Mucosa of descending colon (tissue), 3 donors: ENCODE measurements at regions not wholly inside any gene's neighbourhood (a gene's known extent, or its start where the extent isn't known, plus 50 kb on each side); places are given as distances from the start of the nearest gene placed in this dataset.

Source experiments
- ATAC-seq: fragments of 200-7000 bp; cut with Tn5 transposase; one replicate; pipeline ENCODE4 v1.9.1; 2020; ENCODE audit warnings: mild to moderate bottlenecking, moderate library complexity
- DNase-seq, 3 donors: peaks; one replicate each; pipeline ENCODE4 v3.0.0-alpha.2; 2020
- H3K36me3 ChIP-seq: fragments of 200-600 bp; one replicate; pipeline ENCODE4 v1.8.0; 2021; ENCODE audit warnings: low read depth, mild to moderate bottlenecking
- H3K4me1 ChIP-seq: fragments of 200-600 bp; one replicate; pipeline ENCODE4 v1.8.0; 2021; ENCODE audit warnings: low read depth, mild to moderate bottlenecking
- H3K4me3 ChIP-seq: fragments of 200-600 bp; one replicate; pipeline ENCODE4 v1.8.0; 2021; ENCODE audit warnings: mild to moderate bottlenecking
- H3K9me3 ChIP-seq: fragments of 200-600 bp; one replicate; pipeline ENCODE4 v1.8.0; 2021; ENCODE audit warnings: mild to moderate bottlenecking
- CTCF ChIP-seq: fragments of 200-600 bp; IDR thresholded peaks from one replicate; pipeline ENCODE4 v1.8.0; 2022; ENCODE audit warnings: antibody characterized with exemption, mild to moderate bottlenecking
- intact Hi-C, 2 donors: fragments of 100-400 bp; cut with DNase I in 1 of 2; cut with micrococcal nuclease in 1 of 2; formaldehyde crosslinking; loops; one replicate each; pipeline versions ENCODE4 v1.11.0 to v1.11.1; 2022; cut with DNase I, micrococcal nuclease
- donor health status: DM: no; HTN: no; CAD: no; lungs with moderate emphysema.
- donor health status: DM: no; HTN: no; CAD: no.
- donor health status: DM: no; HTN: yes; CAD: no.

DNA sequence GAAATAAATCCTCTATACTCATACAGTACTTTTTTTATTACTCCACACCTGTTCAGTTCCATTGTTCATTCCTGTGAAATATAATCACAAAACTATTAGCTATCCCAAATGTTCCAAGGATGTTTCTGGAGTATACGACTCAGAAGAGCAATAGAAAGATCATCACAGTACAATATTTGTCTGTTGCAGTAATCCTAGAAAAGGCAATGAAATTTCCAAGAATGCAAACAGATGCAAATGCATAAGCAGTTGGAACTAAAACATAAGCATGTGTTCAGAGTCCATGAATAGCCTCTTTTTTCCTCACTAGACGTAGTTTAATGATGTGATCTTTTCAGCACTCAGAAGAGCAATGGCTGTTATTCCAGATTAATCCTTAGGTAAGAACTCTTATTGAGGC, 55.2 kb downstream of the RTL3 start:
- intact Hi-C loops = no loop called here
- Histone ChIP-seq H3K9me3 (no peaks in the 10 kb centered on the region), H3K4me3 (no peak overlapping the region), H3K36me3 (no peaks in the 10 kb centered on the region), H3K4me1 (no peaks in the 10 kb centered on the region)
- no peak for TF ChIP-seq CTCF
- DNase-seq = no peak
- ATAC-seq = no peak

DNA sequence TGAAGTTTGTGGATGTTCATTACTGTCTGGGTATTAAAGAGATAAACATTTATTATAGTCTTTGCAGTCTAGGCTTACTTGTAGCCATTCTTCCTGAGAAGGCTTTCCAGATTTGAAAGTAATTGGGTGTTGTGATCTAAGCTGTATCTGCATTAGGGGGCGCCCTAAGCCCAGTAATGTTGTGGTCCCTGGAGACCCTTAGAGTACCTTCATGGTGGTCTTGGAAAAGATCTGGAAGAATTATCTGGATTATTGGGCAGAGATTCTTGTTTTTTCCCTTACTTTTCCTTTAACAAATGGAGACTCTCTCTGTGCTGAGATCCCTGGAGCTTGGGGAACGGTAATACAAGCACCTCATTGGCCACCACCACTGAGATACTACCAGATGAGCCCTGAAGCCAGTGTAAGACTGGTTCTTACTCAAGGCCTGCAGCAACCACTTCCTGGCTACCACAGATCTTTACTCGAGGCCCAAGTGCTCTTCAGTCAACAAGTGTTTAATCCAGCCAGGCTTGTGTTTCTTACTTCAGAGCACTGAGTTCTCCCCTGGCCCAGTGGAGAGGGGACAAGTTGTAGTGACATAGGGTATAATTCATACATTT, 63.1 kb downstream of the RTL3 start:
- intact Hi-C loops = no loop called here
- H3K4me3 ChIP-seq = no peak overlapping the region
- ATAC-seq = no peak
- DNase-seq = peak in 1 of 3 donors; percentile 28
- H3K9me3 ChIP-seq = no peaks in the 10 kb centered on the region
- TF ChIP-seq CTCF = no peak
- H3K4me1 ChIP-seq = no peaks in the 10 kb centered on the region
- H3K36me3 ChIP-seq = no peaks in the 10 kb centered on the region

DNA sequence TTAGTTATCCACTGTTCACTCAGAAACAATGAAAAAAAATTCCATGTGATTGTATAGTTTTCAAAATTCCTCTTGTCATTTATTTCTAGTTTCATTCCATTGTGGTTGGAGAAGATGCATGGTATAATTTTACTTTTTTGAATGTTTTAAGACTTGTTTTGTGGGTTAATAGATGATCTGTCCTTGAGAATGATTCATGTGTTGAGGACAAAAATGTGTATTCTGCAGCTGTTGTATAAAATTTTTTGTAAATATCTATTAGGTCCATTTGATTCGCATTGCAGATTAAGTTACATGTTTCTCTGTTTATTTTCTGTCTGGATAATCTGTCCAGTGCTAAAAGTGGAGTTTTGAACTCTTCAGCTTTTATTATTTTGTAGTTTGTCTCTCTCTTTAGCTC, 65.4 kb downstream of the RTL3 start:
- no peak for DNase-seq
- ATAC-seq = no peak
- intact Hi-C loops = no loop called here
- TF ChIP-seq CTCF = no peak
- H3K4me3 ChIP-seq = no peak overlapping the region
- H3K9me3 ChIP-seq = no peaks in the 10 kb centered on the region
- no peaks in the 10 kb centered on the region for H3K4me1 ChIP-seq
- no peaks in the 10 kb centered on the region for H3K36me3 ChIP-seq

GRCh38 chrX:78592030-78592429, 67.1 kb downstream of the RTL3 start:
- no peak for TF ChIP-seq CTCF
- DNase-seq (no peak), ATAC-seq (no peak)
- Histone ChIP-seq H3K4me3 (no peak overlapping the region), H3K9me3 (no peaks in the 10 kb centered on the region), H3K36me3 (no peaks in the 10 kb centered on the region), H3K4me1 (no peaks in the 10 kb centered on the region)
- intact Hi-C loops = no loop called here

- Histone ChIP-seq H3K36me3 (no peaks in the 10 kb centered on the region), H3K9me3 (no peaks in the 10 kb centered on the region), H3K4me1 (no peaks in the 10 kb centered on the region), H3K4me3 (no peak overlapping the region)
- TF ChIP-seq CTCF = no peak
- DNase-seq (peak in 2 of 3 donors; percentile 22 to 67), ATAC-seq (peak; percentile 90)
- intact Hi-C loops = no loop called here
Observed at GRCh38 chrX:78574306-78574705, 84.8 kb downstream of the RTL3 start.

DNA sequence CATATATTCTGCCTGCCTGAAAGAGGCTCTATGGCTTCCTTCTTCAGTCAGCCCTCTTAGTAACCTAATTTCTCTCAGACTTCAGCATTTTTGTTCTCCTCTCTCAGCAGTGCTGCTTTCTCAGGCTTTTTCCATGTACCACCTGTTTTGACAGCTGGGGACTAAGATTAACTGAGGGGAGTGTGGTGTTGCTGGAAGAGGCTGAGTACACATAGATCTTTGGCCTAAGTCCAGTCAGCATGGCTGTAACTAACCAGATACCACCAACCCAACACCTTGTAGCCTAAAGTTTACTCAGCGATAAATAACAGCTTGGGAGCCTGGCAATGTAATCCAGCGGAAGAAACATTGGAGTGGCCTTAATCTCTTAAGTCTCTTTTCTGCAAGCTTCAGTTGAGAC, 85.5 kb downstream of the RTL3 start:
- no peaks in the 10 kb centered on the region for H3K4me1 ChIP-seq
- ATAC-seq = peak; percentile 57
- H3K36me3 ChIP-seq = no peaks in the 10 kb centered on the region
- H3K4me3 ChIP-seq = no peak overlapping the region
- no peaks in the 10 kb centered on the region for H3K9me3 ChIP-seq
- intact Hi-C loops = no loop called here
- no peak for TF ChIP-seq CTCF
- peak in 1 of 3 donors; percentile 25 for DNase-seq
